VCaP (cell line): ENCODE measurements at regions not wholly inside any gene's neighbourhood (a gene's known extent, or its start where the extent isn't known, plus 50 kb on each side); places are given as distances from the start of the nearest gene placed in this dataset.
A peak's percentile ranks its signal among the peaks of the same experiment; 100 is the strongest.
"Not testable (repeated sequence)": the region's sequence is repeated elsewhere in the genome, so short reads cannot be mapped to it uniquely, and the experiment has no call there.

ENCODE experiments used
- H3K27ac ChIP-seq: fragments of 450-650 bp; 2 replicates; pipeline ENCODE4 v1.5.1; 2017
- CTCF ChIP-seq: fragments of 450-650 bp; conservative IDR thresholded peaks from 2 replicates; pipeline ENCODE4 v1.5.1; 2017; ENCODE audit warnings: mild to moderate bottlenecking, moderate library complexity

DNA sequence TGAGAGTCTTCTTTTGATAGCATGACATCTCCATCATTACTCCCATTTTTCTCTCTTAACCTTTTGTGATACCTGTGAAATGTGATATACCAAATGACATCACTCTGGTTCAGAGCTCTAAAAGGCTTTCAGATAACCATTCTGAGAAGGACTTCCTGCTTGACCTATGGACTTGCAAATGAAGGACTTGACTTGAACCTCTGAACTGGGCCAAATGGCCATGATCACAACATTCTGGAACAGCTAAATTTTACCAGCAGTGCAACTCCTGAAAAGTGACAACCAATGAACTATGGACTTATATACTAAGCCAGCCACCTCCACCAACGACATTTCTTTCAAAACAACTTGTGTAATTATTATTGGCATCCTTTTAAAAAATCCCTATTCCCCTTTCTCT is 1085.8 kb upstream of the CITED2 start:
- no peak for TF ChIP-seq CTCF
- no peak overlapping the region for H3K27ac ChIP-seq

GRCh38 chr6:140459209-140459608 is 1084.8 kb upstream of the CITED2 start:
- no peak overlapping the region for H3K27ac ChIP-seq
- TF ChIP-seq CTCF: no peak

DNA sequence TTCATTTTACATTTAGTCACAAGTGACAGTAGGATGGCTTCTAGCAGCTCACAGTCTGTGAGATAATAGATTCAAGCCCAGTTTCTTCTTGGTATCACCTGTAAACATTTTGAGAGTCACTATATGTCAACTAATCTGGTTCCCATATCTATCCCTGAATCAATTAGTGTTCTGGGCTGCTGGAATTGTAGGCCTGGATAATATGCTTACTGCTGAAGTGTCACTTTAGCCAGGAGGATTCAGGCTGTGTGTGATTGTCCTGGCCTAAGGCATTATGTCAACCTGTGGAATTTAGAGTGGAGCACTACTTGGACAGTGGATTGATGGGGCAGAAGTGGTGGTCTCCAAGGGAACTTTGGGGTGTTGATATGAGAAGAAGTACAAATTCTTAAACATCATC is 1071.8 kb upstream of the CITED2 start:
- H3K27ac ChIP-seq: no peak overlapping the region
- no peak for TF ChIP-seq CTCF

DNA sequence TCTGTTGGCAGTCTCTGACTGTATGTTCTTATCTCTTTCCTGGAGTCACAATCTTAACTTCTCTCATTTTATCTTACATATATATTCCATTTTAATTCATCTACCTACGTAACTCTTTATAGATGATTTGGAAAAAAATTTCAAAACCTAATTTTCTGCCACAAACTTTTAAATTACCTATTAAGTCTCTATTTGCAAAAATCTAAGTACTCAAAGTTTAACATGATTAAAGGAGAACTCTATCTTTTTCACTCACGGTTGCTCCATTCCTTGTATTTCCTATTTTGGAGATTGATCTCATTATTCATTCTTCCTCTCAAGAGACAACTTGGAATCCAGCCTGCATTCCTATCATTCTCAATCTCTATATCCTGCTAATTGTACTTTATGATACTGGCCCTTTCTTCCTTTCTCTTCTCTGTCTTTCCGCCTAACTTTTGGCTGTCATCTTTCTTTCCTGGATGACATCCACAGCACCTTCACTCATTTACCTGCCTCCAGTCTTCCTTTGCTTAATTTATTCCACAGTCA is 1071.1 kb upstream of the CITED2 start:
- no peak for TF ChIP-seq CTCF
- no peak overlapping the region for H3K27ac ChIP-seq

DNA sequence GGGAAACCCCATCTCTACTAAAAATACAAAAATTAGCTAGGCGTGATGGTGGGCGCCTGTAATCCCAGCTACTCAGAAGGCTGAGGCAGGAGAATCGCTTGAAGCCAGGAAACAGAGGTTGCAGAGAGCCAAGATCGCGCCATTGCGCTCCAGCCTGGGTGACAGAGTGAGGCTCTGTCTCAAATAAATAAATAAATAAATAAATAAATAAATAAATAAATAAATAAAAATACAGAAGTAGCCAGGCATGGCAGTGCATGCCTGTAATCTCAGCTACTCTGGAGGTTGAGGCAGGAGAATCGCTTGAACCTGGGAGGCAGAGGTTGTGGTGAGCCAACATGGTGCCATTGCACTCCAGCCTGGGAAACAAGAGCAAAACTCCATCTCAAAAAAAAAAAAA is 1068.7 kb upstream of the CITED2 start:
- H3K27ac ChIP-seq: not testable (repeated sequence)

DNA sequence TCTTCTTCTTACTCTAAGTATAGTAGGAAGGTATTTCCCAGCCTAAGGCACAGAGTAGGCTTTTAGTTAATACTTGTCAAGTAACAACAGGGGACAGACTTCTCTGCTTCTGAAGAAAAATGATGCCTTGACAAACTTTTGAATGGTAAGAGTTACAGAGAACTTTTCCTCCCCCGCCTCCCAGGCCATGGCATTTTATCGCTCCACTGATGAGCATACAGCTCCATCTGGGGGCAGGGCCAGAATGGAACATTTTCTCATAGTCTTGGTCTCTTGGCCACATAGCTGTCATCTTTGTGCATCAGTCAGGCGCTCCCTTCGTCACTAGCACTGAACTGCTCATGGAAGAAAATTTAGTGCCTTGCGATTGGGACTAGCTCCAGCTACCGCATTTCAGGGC is 1066.8 kb upstream of the CITED2 start:
- TF ChIP-seq CTCF: peak; percentile 81
- no peak overlapping the region for H3K27ac ChIP-seq

- no peak for TF ChIP-seq CTCF
- no peak overlapping the region for H3K27ac ChIP-seq
Observed at GRCh38 chr6:140440223-140440835, 1065.9 kb upstream of the CITED2 start.

DNA sequence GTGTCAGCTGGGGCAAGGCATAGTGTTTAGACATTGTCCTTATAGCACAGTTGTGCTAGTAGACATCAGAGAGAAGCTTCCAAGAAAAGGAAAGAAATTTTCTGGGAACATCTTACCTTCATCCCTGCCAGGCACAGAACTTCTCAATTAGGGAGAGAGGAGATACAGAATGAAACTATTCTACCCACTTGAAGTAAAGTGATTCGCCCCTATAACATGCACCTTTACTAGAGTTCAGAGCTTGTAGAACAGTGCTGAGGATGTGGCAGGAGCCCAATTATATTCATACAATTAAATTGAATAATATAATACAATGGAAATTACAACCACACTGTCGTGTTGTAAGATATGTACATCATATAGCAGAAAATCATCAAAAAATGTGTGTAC is 1063.9 kb upstream of the CITED2 start:
- TF ChIP-seq CTCF: no peak

More for the DNA sequence above, 1063.9 kb upstream of the CITED2 start:
- no peak overlapping the region for H3K27ac ChIP-seq
